Stomach (tissue), 4 donors: ENCODE measurements at regions not wholly inside any gene's neighbourhood (a gene's known extent, or its start where the extent isn't known, plus 50 kb on each side); places are given as distances from the start of the nearest gene placed in this dataset.

Experiments used
- CTCF ChIP-seq, 7 experiments: fragments of 450-650 bp in 4 of 7; fragments of 200-600 bp in 3 of 7; sonication (generic) in 3 of 7; IDR thresholded peaks; one replicate each; pipeline ENCODE4 v1.5.1; 2016 to 2019; ENCODE audit warnings: antibody characterized with exemption in 7 of 7, control low read depth in 2 of 7, mild to moderate bottlenecking in 1 of 7
- EP300 ChIP-seq: sonication (generic); formaldehyde crosslinking; IDR thresholded peaks from one replicate; pipeline ENCODE4 v1.6.1; 2017; ENCODE audit warnings: antibody characterized with exemption
- POLR2A ChIP-seq, 4 donors: fragments of 450-650 bp; IDR thresholded peaks; one replicate each; pipeline ENCODE4 v1.6.1; 2016; ENCODE audit warnings: antibody characterized with exemption in 4 of 4, control low read depth in 2 of 4, mild to moderate bottlenecking in 1 of 4, moderate library complexity in 1 of 4
- POLR2AphosphoS5 ChIP-seq, 3 donors: sonication (generic); formaldehyde crosslinking; IDR thresholded peaks; one replicate each; pipeline ENCODE4 v1.6.1; 2016; ENCODE audit warnings: antibody characterized with exemption in 3 of 3

GRCh38 chr2:31660165-31660564 is 79.4 kb upstream of the SRD5A2 start:
- no peak for TF ChIP-seq CTCF (IDR thresholded peaks at IDR 0.05)
- no peak for TF ChIP-seq POLR2A (IDR thresholded peaks at IDR 0.05)
- no peak for TF ChIP-seq POLR2AphosphoS5 (IDR thresholded peaks at IDR 0.05)
- TF ChIP-seq EP300 = no peak
